DOHH2 (cell line): ENCODE measurements at regions not wholly inside any gene's neighbourhood (a gene's known extent, or its start where the extent isn't known, plus 50 kb on each side); places are given as distances from the start of the nearest gene placed in this dataset.

Experiments
- H3F3A ChIP-seq: fragments of 200-600 bp; sonication (generic), shearing (Covaris generic); 2 replicates; pipeline ENCODE4 v1.6.0; 2016; ENCODE audit warnings: antibody characterized with exemption, mild to moderate bottlenecking; ENCODE audit not compliant: control insufficient read depth, insufficient read depth
- H3K27ac ChIP-seq: fragments of 200-600 bp; sonication (generic); 2 replicates; pipeline ENCODE4 v1.5.1; 2014; ENCODE audit warnings: low read depth, mild to moderate bottlenecking, low read length, moderate library complexity
- H3K27me3 ChIP-seq: fragments of 200-600 bp; sonication (generic); 2 replicates; pipeline ENCODE4 v1.6.1; 2014; ENCODE audit warnings: mild to moderate bottlenecking, low read length, mixed read lengths; ENCODE audit not compliant: control insufficient read depth
- H3K36me3 ChIP-seq: fragments of 200-600 bp; sonication (generic); 2 replicates; pipeline ENCODE4 v1.6.1; 2014; ENCODE audit warnings: mild to moderate bottlenecking, low read length, moderate library complexity, mixed read lengths; ENCODE audit not compliant: control insufficient read depth
- H3K4me1 ChIP-seq: fragments of 200-600 bp; sonication (generic); 2 replicates; pipeline ENCODE4 v1.6.1; 2014; ENCODE audit warnings: mild to moderate bottlenecking, low read length, mixed read lengths; ENCODE audit not compliant: control insufficient read depth
- H3K4me2 ChIP-seq: fragments of 200-600 bp; sonication (generic); 2 replicates; pipeline ENCODE4 v1.6.0; 2014; ENCODE audit warnings: mild to moderate bottlenecking, low read length, moderate library complexity
- H3K4me3 ChIP-seq: fragments of 200-600 bp; sonication (generic); 2 replicates; pipeline ENCODE4 v1.5.1; 2014; ENCODE audit warnings: mild to moderate bottlenecking, low read length, mixed read lengths
- H3K79me2 ChIP-seq: fragments of 200-600 bp; sonication (generic); 2 replicates; pipeline ENCODE4 v1.6.1; 2014; ENCODE audit warnings: mild to moderate bottlenecking, low read length, mixed read lengths; ENCODE audit not compliant: control insufficient read depth
- H3K9me2 ChIP-seq: fragments of 200-600 bp; sonication (generic); replicated peaks from 2 replicates; pipeline ENCODE4 v1.6.1; 2014; ENCODE audit warnings: mild to moderate bottlenecking, low read length, mixed read lengths; ENCODE audit not compliant: control insufficient read depth
- H3K9me3 ChIP-seq: fragments of 200-600 bp; sonication (generic); 2 replicates; pipeline ENCODE4 v1.6.1; 2014; ENCODE audit warnings: antibody characterized with exemption, low read length, mixed read lengths; ENCODE audit not compliant: control insufficient read depth, insufficient read depth
- H4K20me1 ChIP-seq: fragments of 200-600 bp; sonication (generic); 2 replicates; pipeline ENCODE4 v1.6.0; 2014; ENCODE audit warnings: low read depth, mild to moderate bottlenecking, antibody characterized with exemption, low read length, moderate library complexity; ENCODE audit not compliant: control insufficient read depth, insufficient read depth
- EZH2phosphoT487 ChIP-seq: fragments of 200-600 bp; sonication (generic); IDR thresholded peaks from 2 replicates; pipeline ENCODE4 v1.6.1; 2017; ENCODE audit warnings: borderline replicate concordance, mild to moderate bottlenecking, antibody characterized with exemption, low read length, moderate library complexity, mixed read lengths
- TF ChIP-seq, protein P1 (sequence below): fragments of 200-600 bp; sonication (generic); IDR thresholded peaks from one replicate; pipeline ENCODE4 v1.5.1; 2014; ENCODE audit warnings: antibody characterized with exemption, mild to moderate bottlenecking, low read depth, low read length; ENCODE audit not compliant: poor library complexity, severe bottlenecking

DNA sequence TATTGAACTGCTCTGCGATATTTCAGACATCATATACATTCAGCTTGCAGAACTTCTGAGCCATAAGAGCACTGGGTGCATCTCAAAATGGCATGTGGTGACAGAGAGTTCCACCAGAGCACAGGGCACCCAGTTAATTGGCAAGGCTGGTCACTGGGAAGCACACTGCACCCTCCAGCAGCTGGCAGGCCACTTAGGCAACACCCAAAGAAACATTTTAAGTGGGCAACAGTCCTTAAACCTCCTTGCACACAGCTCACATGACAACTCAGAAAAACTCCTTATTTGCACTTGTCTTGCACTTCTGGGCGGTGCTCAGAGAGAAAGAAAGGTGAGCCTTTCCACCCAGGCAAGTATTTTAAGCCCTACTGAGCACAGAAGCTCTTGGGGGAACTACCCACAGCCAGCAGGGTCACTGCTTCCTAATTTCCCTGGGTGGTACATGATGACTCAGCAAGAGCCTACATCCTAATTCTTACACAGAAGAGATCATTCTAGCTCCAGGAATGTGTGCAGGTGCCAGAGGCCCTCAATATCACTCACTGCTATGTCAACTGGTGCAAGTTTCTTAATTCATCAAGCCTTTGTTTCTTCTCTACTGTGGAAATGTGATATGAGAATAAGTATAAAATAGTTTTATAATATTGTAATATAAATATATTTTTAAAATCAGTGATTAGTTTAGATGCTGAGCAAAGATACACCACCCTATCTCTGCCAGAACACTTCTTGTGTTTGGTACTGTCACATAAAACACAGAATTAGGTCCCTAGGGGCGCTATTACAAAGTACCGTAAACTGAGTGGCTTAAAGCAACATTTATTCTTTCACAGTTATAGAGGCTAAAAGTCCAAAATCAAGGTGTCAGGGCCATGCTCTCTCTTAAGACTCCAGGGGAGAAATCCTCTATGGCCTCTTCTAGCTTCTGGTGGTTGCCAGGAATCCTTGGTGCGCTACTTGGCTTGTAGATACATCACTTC lies 155.1 kb upstream of the PPARGC1A start:
- H3K27ac ChIP-seq, result no peak overlapping the region
- H3K27me3 ChIP-seq, result no peaks in the 10 kb centered on the region
- no peaks in the 10 kb centered on the region for H3K79me2 ChIP-seq
- no peaks in the 10 kb centered on the region for H3K9me3 ChIP-seq
- no peak overlapping the region for H3K4me2 ChIP-seq
- no peaks in the 10 kb centered on the region for H3K36me3 ChIP-seq
- H3K4me3 ChIP-seq, result no peak overlapping the region
- H3F3A ChIP-seq, result no peaks in the 10 kb centered on the region
- no peaks in the 10 kb centered on the region for H4K20me1 ChIP-seq
- H3K4me1 ChIP-seq, result no peaks in the 10 kb centered on the region
- no peaks in the 10 kb centered on the region for H3K9me2 ChIP-seq
- TF ChIP-seq, protein P1, sequence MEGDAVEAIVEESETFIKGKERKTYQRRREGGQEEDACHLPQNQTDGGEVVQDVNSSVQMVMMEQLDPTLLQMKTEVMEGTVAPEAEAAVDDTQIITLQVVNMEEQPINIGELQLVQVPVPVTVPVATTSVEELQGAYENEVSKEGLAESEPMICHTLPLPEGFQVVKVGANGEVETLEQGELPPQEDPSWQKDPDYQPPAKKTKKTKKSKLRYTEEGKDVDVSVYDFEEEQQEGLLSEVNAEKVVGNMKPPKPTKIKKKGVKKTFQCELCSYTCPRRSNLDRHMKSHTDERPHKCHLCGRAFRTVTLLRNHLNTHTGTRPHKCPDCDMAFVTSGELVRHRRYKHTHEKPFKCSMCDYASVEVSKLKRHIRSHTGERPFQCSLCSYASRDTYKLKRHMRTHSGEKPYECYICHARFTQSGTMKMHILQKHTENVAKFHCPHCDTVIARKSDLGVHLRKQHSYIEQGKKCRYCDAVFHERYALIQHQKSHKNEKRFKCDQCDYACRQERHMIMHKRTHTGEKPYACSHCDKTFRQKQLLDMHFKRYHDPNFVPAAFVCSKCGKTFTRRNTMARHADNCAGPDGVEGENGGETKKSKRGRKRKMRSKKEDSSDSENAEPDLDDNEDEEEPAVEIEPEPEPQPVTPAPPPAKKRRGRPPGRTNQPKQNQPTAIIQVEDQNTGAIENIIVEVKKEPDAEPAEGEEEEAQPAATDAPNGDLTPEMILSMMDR, result peak; percentile 9
- no peak for TF ChIP-seq EZH2phosphoT487

DNA sequence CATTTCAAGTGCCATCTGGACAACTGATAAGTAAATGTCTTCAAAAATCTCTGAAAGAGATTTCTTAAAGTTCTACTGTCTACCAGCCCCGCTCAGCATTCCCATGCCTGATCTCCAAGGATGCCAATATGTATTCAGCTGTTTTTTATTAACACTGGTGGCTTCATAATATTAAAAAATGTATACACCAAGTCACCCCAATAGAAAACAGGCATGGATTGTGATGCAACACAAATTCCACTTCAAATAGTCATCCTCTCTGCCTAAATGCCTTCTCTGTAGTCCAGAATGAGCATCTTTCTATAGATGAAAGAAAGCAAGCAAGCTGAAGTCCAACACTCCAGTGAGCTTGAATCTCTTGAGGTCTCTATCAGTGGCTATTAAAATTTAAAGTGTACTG lies 152.2 kb upstream of the PPARGC1A start:
- TF ChIP-seq EZH2phosphoT487, result no peak
- TF ChIP-seq, protein P1, result no peak
- H3K4me1 ChIP-seq, result no peaks in the 10 kb centered on the region
- no peaks in the 10 kb centered on the region for H4K20me1 ChIP-seq
- H3K9me3 ChIP-seq, result no peaks in the 10 kb centered on the region
- H3K4me2 ChIP-seq, result no peak overlapping the region
- no peaks in the 10 kb centered on the region for H3F3A ChIP-seq
- no peaks in the 10 kb centered on the region for H3K79me2 ChIP-seq
- H3K27me3 ChIP-seq, result no peaks in the 10 kb centered on the region
- H3K4me3 ChIP-seq, result no peak overlapping the region
- no peak overlapping the region for H3K27ac ChIP-seq
- no peaks in the 10 kb centered on the region for H3K9me2 ChIP-seq
- no peaks in the 10 kb centered on the region for H3K36me3 ChIP-seq

DNA sequence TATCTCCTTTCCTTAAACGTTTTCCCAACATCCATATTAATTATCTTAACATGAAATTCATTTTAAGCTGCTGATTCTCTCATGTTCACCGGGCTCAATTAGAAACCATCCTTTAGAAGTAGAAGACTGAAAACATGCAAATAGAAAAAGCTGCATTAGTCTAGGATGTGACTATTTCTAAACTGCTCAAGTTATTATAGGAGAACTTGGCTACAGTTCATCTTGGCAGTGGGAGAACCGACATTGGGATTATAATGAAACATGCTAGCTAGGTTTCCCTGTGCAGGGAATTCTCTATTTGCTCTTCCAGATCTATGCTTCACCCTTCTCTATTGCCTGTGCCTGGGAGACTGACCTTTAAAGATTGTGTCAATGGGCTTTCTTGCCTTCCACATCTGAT lies 151.0 kb upstream of the PPARGC1A start:
- H3K4me3 ChIP-seq, result no peak overlapping the region
- H3K4me2 ChIP-seq, result no peak overlapping the region
- no peaks in the 10 kb centered on the region for H3K9me3 ChIP-seq
- H3F3A ChIP-seq, result no peaks in the 10 kb centered on the region
- TF ChIP-seq EZH2phosphoT487, result no peak
- TF ChIP-seq, protein P1, result no peak
- H4K20me1 ChIP-seq, result no peaks in the 10 kb centered on the region
- no peaks in the 10 kb centered on the region for H3K36me3 ChIP-seq
- no peaks in the 10 kb centered on the region for H3K4me1 ChIP-seq
- no peaks in the 10 kb centered on the region for H3K27me3 ChIP-seq
- no peak overlapping the region for H3K27ac ChIP-seq
- no peaks in the 10 kb centered on the region for H3K79me2 ChIP-seq
- no peaks in the 10 kb centered on the region for H3K9me2 ChIP-seq
